Spleen (tissue), 7 donors: ENCODE measurements at regions not wholly inside any gene's neighbourhood (a gene's known extent, or its start where the extent isn't known, plus 50 kb on each side); places are given as distances from the start of the nearest gene placed in this dataset.

Experiments used
- CTCF ChIP-seq, 11 experiments: fragments of 200-600 bp in 7 of 11; fragments of 450-650 bp in 4 of 11; sonication (generic) in 4 of 11; IDR thresholded peaks in 8 of 11; conservative IDR thresholded peaks in 3 of 11; 1 replicate in 7 of 11; 2 replicates in 4 of 11; pipeline versions ENCODE4 v1.4.0 to v1.8.0; 2016 to 2021; ENCODE audit warnings: antibody characterized with exemption in 11 of 11, inconsistent platforms in 4 of 11, mild to moderate bottlenecking in 1 of 11
- POLR2A ChIP-seq, 3 donors: fragments of 450-650 bp; IDR thresholded peaks; one replicate each; pipeline ENCODE4 v1.5.1; 2017; ENCODE audit warnings: antibody characterized with exemption in 3 of 3, mild to moderate bottlenecking in 1 of 3
- donor health status: DM: no; HTN: no; CAD: no; lungs with moderate emphysema.
- donor health status: DM: no; HTN: no; CAD: no.
- donor health status: DM: no; HTN: no; CAD: no.

DNA sequence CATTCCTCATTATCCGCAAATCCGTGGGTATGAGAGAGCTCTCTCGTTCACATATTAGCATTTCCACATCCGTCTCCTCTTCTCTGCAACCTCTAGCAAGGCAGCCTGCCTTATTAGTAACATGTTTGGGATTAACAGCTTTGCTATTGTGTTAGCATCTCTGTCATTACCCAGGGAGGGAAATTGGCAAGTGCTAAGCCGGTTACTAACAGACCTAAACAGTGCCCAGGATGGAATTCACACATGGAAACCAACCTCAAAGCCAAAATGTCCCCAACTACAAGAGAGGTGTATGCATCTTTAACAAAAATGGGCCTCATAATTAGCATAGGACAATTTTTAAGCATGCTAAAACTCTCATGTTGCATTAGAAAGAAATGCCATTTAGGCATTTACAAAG, 309.0 kb upstream of the MEIS1 start:
- TF ChIP-seq CTCF (IDR thresholded peaks at IDR 0.05 in 8 of 11, conservative IDR thresholded peaks at IDR 0.05 in 3 of 11) (no peak), POLR2A (IDR thresholded peaks at IDR 0.05) (no peak)
